ENCODE measurements at regions not wholly inside any gene's neighbourhood (a gene's known extent, or its start where the extent isn't known, plus 50 kb on each side); places are given as distances from the start of the nearest gene placed in this dataset.

DNA sequence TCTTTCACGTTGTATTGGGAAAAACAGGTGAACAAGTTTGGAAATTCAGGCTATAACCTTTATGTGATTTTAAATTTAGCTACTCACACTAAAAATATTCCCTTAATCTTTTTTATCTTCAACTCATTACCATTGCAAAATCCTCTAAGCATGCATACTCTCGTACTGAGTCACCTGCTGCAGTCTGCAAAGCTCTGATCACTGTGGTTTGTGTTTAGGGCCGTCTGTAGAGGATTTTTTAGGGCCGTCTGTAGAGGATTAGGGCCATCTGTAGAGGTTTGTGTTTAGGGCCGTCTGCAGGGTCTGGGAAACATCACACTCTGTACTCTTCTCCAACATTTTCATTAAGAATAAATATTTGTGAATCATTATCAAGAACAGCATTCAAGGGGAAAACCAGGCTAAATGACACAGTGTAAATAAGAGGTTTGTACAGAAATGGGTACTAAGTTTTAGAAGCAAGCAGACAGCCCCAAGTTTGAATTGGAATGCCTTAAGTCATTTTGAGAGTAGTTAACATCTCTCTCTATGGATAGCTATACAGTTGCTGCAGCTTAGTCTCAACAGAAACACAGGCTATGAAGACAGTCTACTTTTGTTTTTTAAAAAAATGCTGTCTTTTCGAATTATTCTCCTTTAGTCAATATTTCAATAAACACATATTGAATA, 155.0 kb upstream of the TSLP start:
- Mint-ChIP-seq H3K36me3 (no peaks in the 10 kb centered on the region), H3K9me3 (peaks cover 0 to 5% (median 0%) of the 10 kb centered on the region in 7 donors), H3K4me1 (no peaks in the 10 kb centered on the region), H3K4me3 (no peak overlapping the region), H3K27ac (no peak overlapping the region), H3K27me3 (no peaks in the 10 kb centered on the region)
- no peak for DNase-seq
- no peak for ATAC-seq (ENCODE audit: low read depth in 2 of 2)

DNA sequence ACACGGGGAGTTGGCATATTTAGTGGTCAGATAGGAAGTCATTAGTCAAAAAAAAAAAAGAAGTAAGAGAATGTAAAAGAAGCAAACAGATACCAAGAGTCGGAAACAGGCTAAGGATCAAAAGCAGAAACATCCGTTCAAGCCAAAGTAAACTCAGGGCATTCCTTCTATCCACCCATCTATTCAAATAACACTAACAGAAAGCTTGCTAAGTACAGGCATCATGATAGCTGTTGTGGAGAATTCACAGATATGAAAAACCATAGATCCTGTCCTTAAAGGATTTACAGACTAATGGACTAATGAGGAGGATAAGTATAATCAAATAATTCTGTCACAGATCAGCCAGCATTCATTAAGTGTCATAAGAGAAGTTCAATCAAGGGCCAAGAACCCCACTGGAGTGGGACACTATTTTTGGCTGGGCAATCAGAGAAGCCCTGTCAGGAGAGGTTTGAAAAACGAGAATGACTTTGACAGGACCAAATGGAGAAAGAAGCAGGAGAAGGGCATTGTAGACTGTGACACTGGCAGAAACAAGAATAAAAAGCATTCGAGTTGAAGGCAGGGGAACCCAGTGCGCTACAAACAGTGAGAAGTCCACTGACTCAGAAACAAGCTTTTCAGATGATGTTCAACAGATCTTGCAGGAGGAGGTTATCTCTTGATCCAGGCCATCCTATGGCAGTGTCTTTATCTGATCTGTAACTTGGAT, 154.2 kb upstream of the TSLP start:
- DNase-seq: no peak
- no peaks in the 10 kb centered on the region for H3K27me3 Mint-ChIP-seq
- H3K4me1 Mint-ChIP-seq: no peaks in the 10 kb centered on the region

DNA sequence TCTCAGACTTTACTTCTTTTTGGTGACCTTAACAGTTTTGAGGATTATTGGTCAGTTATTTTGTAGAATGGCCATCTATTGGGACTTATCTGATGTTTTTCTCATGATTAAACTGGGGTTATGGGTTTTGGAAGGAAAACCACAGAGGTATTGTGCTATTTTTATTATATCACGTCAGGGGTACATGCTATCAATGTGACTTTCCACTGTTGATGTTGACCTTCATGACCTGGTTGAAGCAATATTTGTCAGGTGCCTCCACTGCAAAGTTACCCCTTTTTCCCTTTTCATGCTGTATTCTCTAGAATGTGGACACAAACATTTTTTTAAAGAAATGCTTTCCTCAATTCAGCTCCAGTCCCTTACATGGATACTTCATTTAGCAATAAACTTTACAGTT, 152.8 kb upstream of the TSLP start:
- no peak for ATAC-seq (ENCODE audit: low read depth in 2 of 2)
- no peak for DNase-seq
- Mint-ChIP-seq H3K36me3 (no peaks in the 10 kb centered on the region), H3K9me3 (peaks cover 0 to 3% (median 0%) of the 10 kb centered on the region in 7 donors), H3K4me1 (no peaks in the 10 kb centered on the region), H3K4me3 (no peak overlapping the region), H3K27me3 (no peaks in the 10 kb centered on the region), H3K27ac (no peak overlapping the region)

More for the DNA sequence above, 154.2 kb upstream of the TSLP start:
- no peak overlapping the region for H3K27ac Mint-ChIP-seq
- H3K9me3 Mint-ChIP-seq: peaks cover 0 to 3% (median 0%) of the 10 kb centered on the region in 7 donors
- no peak overlapping the region for H3K4me3 Mint-ChIP-seq
- no peaks in the 10 kb centered on the region for H3K36me3 Mint-ChIP-seq
- no peak for ATAC-seq (ENCODE audit: low read depth in 2 of 2)

DNA sequence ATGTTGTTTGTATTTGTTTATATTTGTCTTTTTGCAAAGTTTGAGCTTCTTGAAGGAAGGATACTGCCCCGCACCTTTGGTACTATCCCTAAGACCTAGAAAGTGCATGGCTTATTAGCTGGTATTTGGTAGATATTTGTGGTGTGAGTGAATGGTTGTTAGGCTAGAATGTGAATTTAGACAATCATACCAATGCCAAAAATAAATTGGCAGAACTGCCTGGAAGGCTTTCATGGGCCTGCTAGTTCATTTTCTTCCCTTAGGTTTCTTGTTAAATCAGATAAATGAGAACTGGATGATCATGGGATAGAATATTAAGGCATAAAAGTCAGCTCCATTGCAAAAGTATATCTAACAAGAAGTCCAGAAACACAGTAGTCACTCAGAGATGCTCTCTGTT, 147.5 kb upstream of the TSLP start:
- Mint-ChIP-seq H3K27me3 (no peaks in the 10 kb centered on the region), H3K9me3 (peaks cover 0 to 3% (median 0%) of the 10 kb centered on the region in 7 donors), H3K4me3 (no peak overlapping the region), H3K4me1 (no peaks in the 10 kb centered on the region), H3K36me3 (no peaks in the 10 kb centered on the region), H3K27ac (no peak overlapping the region)
- DNase-seq (no peak), ATAC-seq (ENCODE audit: low read depth in 2 of 2) (no peak)

DNA sequence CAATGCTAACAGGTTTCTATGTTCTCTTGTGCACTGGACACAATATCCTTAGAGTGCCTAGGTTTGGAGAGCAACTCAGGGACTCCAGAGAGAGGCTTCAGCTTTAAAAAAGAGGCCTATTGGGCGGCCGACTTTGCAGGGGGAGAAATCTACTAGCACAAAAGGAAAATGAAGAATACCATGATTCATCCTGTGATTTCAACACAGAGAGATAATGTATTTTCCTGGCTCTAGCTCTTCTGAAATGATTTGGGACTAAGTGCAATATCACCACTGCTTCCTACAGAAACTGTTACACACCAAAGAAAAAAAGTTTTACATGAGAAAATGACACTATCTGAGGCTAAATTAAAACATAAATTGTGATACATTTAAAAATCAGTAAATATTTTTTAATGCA, 146.1 kb upstream of the TSLP start:
- Mint-ChIP-seq H3K9me3 (peaks cover 0 to 3% (median 0%) of the 10 kb centered on the region in 7 donors), H3K27me3 (no peaks in the 10 kb centered on the region), H3K27ac (no peak overlapping the region), H3K4me1 (no peaks in the 10 kb centered on the region), H3K36me3 (no peaks in the 10 kb centered on the region), H3K4me3 (no peak overlapping the region)
- DNase-seq (no peak), ATAC-seq (ENCODE audit: low read depth in 2 of 2) (no peak)

DNA sequence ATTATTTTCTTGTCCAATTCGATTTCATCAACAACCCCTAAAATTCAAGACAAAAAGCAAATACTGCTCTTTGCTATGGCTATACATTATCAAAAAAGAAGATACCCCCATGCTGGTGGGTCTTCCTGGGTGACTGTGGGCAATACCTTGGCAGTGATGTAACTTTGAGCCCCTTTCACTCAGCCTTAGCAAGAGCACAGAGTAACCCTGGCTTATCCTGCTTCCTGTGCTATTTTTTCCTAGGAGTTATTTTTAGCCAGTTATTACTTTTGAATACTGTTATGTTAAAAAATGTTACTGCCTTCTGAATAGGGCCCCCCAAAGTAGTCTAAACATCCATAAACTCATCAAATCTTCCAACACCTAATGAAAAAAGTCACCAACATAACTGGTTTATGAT, 145.6 kb upstream of the TSLP start:
- H3K4me3 Mint-ChIP-seq: no peak overlapping the region

DNA sequence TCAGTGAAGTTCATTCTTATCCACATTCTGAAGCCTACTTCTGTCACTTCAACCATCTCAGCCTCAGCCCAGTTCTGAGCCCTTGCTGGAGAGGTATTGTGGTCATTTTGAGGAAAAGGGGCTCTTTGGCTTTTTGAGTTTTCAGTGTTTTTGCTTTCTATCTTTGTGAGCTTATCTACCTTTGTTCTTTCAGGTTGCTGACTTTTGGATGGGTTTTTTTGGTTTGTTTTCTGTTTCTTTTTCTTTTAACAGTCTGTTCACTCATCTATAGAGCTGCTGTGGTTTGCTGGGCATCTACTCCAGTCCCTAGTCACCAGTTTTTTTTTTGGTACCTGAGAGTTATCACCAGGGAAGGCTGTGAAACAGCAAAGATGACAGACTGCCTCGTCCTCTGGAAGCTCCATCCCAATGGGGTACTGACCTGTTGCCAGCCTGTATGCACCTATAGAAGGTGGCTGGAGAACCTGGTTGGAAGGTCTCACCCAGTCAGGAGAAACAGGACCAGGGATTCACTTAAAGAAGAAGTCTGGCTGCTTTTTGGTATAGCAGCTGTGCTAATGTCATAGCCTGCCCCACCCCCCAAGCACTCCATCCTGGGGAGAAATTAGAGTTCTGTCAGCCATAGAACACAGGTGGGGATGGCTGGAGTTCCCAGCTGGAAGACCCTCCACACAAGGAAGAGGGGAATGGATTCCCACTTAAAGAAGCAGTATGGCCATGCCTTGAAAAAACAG, 138.6 kb upstream of the TSLP start:
- peaks cover 0 to 5% (median 3%) of the 10 kb centered on the region in 7 donors for H3K9me3 Mint-ChIP-seq
- no peaks in the 10 kb centered on the region for H3K36me3 Mint-ChIP-seq
- DNase-seq (no peak), ATAC-seq (ENCODE audit: low read depth in 2 of 2) (no peak)
- H3K27me3 Mint-ChIP-seq: peaks cover 0 to 5% (median 4%) of the 10 kb centered on the region in 3 donors
- no peaks in the 10 kb centered on the region for H3K4me1 Mint-ChIP-seq
- H3K4me3 Mint-ChIP-seq: no peak overlapping the region
- H3K27ac Mint-ChIP-seq: no peak overlapping the region

More for the DNA sequence above, 145.6 kb upstream of the TSLP start:
- Mint-ChIP-seq H3K4me1 (no peaks in the 10 kb centered on the region), H3K9me3 (peaks cover 0 to 3% (median 0%) of the 10 kb centered on the region in 7 donors), H3K27ac (no peak overlapping the region), H3K27me3 (no peaks in the 10 kb centered on the region), H3K36me3 (no peaks in the 10 kb centered on the region)
- ATAC-seq (ENCODE audit: low read depth in 2 of 2) (no peak), DNase-seq (no peak)

DNA sequence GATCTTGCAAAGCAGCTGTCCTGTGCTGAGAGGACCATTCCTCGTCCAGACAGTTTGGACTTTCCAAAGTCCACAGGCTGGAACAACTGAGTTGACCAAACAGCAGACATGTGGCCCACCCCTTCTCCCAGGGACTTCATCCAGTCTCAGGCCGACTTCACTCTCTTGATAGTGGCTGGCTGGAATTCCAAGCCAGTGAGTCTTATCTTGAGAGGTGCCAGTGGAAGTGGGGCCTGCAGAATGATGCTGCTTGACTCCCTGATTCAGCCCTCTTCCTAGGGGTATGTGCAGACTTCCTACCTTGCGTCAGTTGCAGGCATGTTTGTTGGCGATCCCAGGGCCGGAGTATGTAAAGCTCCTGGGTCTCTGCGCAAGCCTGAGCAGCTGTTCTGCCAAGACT, 131.4 kb upstream of the TSLP start:
- H3K36me3 Mint-ChIP-seq: no peaks in the 10 kb centered on the region
- DNase-seq (no peak), ATAC-seq (ENCODE audit: low read depth in 2 of 2) (no peak)
- no peaks in the 10 kb centered on the region for H3K4me1 Mint-ChIP-seq
- peaks cover 0 to 7% (median 2%) of the 10 kb centered on the region in 7 donors for H3K9me3 Mint-ChIP-seq
- no peak overlapping the region for H3K27ac Mint-ChIP-seq
- no peak overlapping the region for H3K4me3 Mint-ChIP-seq
- no peaks in the 10 kb centered on the region for H3K27me3 Mint-ChIP-seq

DNA sequence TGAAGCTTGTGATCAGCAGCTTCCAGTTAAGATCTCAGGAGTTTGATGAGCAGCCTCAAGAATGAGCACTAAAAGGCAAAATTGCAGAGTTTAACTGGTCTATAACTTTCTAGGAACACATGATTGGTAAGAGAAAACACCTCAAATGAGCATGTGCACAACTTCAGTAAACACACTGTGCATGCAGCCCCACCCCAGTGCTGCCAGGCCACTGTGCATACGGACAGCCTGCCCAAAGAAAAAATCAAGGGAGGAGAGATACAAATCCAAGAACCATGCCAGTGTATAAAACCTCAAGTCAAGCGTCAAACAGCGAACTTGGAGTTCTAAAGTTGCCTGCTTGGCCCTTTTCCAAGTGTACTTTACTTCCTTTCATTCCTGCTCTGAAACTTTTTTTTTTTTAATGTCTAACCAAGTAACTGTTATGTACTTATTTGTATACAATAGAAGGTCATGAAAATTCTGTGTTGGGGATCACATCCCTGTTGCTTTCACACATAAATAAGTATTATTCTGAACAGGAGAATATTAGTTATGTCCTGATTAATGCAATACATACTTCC, 125.6 kb upstream of the TSLP start:
- Mint-ChIP-seq H3K27ac (no peak overlapping the region), H3K4me3 (no peak overlapping the region), H3K27me3 (no peaks in the 10 kb centered on the region), H3K36me3 (no peaks in the 10 kb centered on the region), H3K4me1 (no peaks in the 10 kb centered on the region), H3K9me3 (peaks cover 0 to 13% (median 2%) of the 10 kb centered on the region in 7 donors)
- no peak for ATAC-seq (ENCODE audit: low read depth in 2 of 2)
- DNase-seq: no peak

DNA sequence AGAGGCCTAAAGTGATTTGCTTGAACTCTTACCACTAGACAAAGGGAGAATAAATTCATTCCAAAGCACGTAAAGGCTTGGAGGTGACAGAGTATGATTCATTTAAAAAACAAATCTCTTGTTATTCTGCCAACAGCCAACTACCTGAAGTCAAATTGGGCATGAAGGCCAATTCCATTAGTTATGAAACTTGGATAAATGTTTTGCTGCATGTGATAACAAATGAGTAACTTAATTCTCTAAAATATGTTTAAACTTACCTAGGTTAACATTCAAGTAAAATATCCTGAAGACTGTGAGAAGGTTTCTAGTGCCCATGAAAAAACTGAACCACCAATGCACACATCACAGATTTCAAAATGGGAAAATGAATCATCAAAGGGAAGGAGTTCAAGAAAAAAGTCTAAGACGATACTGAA, 120.1 kb upstream of the TSLP start:
- no peak for DNase-seq
- no peak overlapping the region for H3K4me3 Mint-ChIP-seq
- H3K36me3 Mint-ChIP-seq: peaks cover 0 to 4% of the 10 kb centered on the region in 2 donors
- H3K27me3 Mint-ChIP-seq: no peaks in the 10 kb centered on the region
- peaks cover 2 to 19% (median 8%) of the 10 kb centered on the region in 7 donors for H3K9me3 Mint-ChIP-seq
- H3K4me1 Mint-ChIP-seq: no peaks in the 10 kb centered on the region
- no peak for ATAC-seq (ENCODE audit: low read depth in 2 of 2)
- H3K27ac Mint-ChIP-seq: no peak overlapping the region

DNA sequence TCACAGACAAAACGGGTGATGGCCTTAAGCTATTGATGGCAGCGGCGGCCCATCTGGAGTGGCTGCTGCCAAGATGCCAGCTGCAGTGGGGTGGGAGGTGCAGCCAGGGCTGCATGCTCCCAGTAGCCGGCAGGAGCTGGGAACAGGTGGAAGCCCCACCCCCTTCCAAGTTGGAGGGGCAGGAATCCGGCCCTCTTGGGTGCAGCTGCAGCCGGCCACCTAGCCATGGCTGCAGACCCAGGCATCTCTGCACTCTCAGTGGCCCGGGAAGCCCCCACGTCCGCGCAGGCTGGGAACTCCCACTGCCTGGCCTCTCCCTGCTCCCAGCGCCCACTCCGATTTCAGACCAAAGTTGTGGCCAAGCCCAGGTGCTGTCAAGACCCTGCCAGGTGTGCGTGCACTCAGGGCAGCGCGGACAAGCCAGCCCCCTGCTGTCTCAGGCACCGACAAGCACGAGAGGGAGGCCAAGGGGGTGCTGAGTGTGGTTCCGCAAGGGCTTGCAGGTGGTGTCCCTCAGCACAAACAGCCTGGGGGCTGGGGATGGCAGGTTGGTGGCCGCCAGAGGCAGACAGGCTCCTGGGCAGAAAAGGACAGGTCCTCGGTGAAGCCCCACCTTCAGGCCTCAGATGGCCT, 115.1 kb upstream of the TSLP start:
- no peaks in the 10 kb centered on the region for H3K4me1 Mint-ChIP-seq
- H3K9me3 Mint-ChIP-seq: peaks cover 0 to 20% (median 8%) of the 10 kb centered on the region in 7 donors
- H3K27ac Mint-ChIP-seq: no peak overlapping the region
- peaks cover 0 to 4% of the 10 kb centered on the region in 2 donors for H3K36me3 Mint-ChIP-seq
- H3K4me3 Mint-ChIP-seq: no peak overlapping the region
- ATAC-seq (ENCODE audit: low read depth in 2 of 2): no peak
- H3K27me3 Mint-ChIP-seq: peaks cover 0 to 3% (median 0%) of the 10 kb centered on the region in 3 donors
- no peak for DNase-seq

DNA sequence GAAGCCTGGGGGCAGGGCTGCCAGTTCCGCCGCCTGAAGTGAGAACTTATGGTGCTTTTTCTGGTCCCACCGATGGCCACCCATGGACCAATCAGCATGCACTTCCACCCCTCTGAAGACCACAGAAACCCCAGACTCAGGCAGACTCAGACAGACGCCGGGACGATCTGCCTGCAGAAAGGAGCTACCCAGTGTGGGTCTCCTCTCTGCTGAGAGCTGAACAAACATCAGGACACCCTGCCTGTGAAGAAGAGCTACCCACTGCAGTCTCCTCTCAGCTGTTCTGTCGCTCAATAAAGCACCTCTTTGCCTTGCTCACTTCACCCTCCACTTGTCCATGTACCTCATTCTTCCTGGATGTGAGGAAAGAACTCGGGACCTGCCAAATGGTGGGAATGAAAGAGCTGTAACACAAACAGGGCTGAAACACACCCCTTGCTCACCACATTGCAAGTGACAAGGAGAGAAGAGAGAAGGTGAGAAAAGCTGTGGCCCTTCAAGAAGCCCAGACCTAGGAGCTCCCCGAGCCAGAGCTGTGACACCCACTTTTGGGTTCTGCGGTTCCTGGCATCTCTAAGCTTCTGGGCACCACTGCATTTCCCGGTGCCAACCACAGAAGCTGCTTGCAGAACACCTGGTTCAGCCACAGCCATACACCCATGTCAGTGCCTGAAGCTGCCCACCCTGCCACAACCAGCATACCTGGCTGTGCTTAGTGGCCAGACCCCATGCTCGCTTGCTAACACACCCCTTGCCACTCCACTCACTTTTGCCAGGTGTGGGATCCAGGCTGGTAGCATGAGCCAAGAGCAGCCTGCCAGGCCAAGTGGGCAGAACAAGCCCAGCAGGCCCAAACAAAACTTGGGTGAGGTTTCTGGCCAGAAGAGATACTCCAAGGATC, 114.3 kb upstream of the TSLP start:
- ATAC-seq (ENCODE audit: low read depth in 2 of 2) (no peak), DNase-seq (no peak)
- Mint-ChIP-seq H3K27me3 (peaks cover 0 to 3% (median 0%) of the 10 kb centered on the region in 3 donors), H3K27ac (no peak overlapping the region), H3K4me3 (no peak overlapping the region), H3K4me1 (no peaks in the 10 kb centered on the region), H3K9me3 (peaks cover 0 to 19% (median 8%) of the 10 kb centered on the region in 7 donors), H3K36me3 (peaks cover 0 to 4% of the 10 kb centered on the region in 2 donors)

All from naive B cell (primary cell).